Naive thymus-derived CD4-positive, alpha-beta T cell (primary cell): ENCODE measurements at regions not wholly inside any gene's neighbourhood (a gene's known extent, or its start where the extent isn't known, plus 50 kb on each side); places are given as distances from the start of the nearest gene placed in this dataset.

Experiments
- ATAC-seq: fragments of 150-1000 bp; cut with Tn5 transposase; 2 replicates; pipeline ENCODE4 v1.10.0; 2021; ENCODE audit warnings: mild to moderate bottlenecking, moderate library complexity
- CTCF ChIA-PET: fragments of 350-600 bp; sonication (Branson Sonifier 250); formaldehyde crosslinking; loops from one replicate; lab custom pipeline; 2021; ENCODE audit warnings: antibody characterized with exemption; lab: Charles Lee
- POLR2A ChIA-PET: fragments of 350-600 bp; sonication (Branson Sonifier 250); formaldehyde crosslinking; loops from one replicate; lab custom pipeline; 2021; ENCODE audit warnings: antibody characterized with exemption, inconsistent platforms; lab: Charles Lee
- DNase-seq, 9 donors: peaks; one replicate each; pipeline versions ENCODE4 v3.0.0 to v3.0.0-alpha.2; 2020 to 2022; ENCODE audit warnings: mixed read lengths in 1 of 9
- H3K27ac ChIP-seq: one replicate; pipeline ENCODE4 v1.7.0; 2013; ENCODE audit warnings: mild to moderate bottlenecking, low read depth, low read length, moderate library complexity
- H3K27me3 ChIP-seq, 2 donors: one replicate each; pipeline ENCODE4 v1.7.0; 2013; ENCODE audit warnings: low read length in 2 of 2, mild to moderate bottlenecking in 2 of 2, moderate library complexity in 2 of 2; ENCODE audit not compliant: control insufficient read depth in 2 of 2, insufficient read depth in 2 of 2
- H3K36me3 ChIP-seq, 3 experiments: 1 replicate in 2 of 3; 2 replicates in 1 of 3; pipeline ENCODE4 v1.7.0; 2013; ENCODE audit warnings: low read length in 3 of 3, mild to moderate bottlenecking in 3 of 3, moderate library complexity in 1 of 3; ENCODE audit not compliant: insufficient read depth in 3 of 3, control insufficient read depth in 2 of 3
- H3K4me1 ChIP-seq, 2 donors: one replicate each; pipeline ENCODE4 v1.7.0; 2013; ENCODE audit warnings: low read length in 2 of 2, mild to moderate bottlenecking in 2 of 2, moderate library complexity in 1 of 2; ENCODE audit not compliant: control insufficient read depth in 2 of 2, insufficient read depth in 2 of 2
- H3K4me3 ChIP-seq: 2 replicates; pipeline ENCODE4 v1.7.0; 2013; ENCODE audit warnings: mild to moderate bottlenecking, low read length
- H3K9me3 ChIP-seq, 3 experiments: 1 replicate in 2 of 3; 2 replicates in 1 of 3; pipeline ENCODE4 v1.7.0; 2013; ENCODE audit warnings: low read length in 3 of 3; ENCODE audit not compliant: control insufficient read depth in 2 of 3
- H3K27ac Mint-ChIP-seq, 9 donors: one replicate each; pipeline ENCODE4 v1.8.0; 2020 to 2022; ENCODE audit warnings: mixed read lengths in 9 of 9, mild to moderate bottlenecking in 8 of 9, moderate library complexity in 5 of 9, inconsistent platforms in 2 of 9
- H3K27me3 Mint-ChIP-seq, 5 donors: one replicate each; pipeline ENCODE4 v1.8.0; 2021 to 2022; ENCODE audit warnings: mixed read lengths in 5 of 5, mild to moderate bottlenecking in 1 of 5
- H3K36me3 Mint-ChIP-seq, 5 donors: one replicate each; pipeline ENCODE4 v1.8.0; 2020 to 2022; ENCODE audit warnings: mixed read lengths in 5 of 5, mild to moderate bottlenecking in 3 of 5, inconsistent platforms in 1 of 5
- H3K4me1 Mint-ChIP-seq, 7 donors: one replicate each; pipeline ENCODE4 v1.8.0; 2020 to 2022; ENCODE audit warnings: mixed read lengths in 7 of 7, mild to moderate bottlenecking in 3 of 7, inconsistent platforms in 1 of 7
- H3K4me3 Mint-ChIP-seq, 10 donors: one replicate each; pipeline ENCODE4 v1.8.0; 2020 to 2022; ENCODE audit warnings: mild to moderate bottlenecking in 10 of 10, mixed read lengths in 10 of 10, moderate library complexity in 6 of 10, inconsistent platforms in 2 of 10
- H3K9me3 Mint-ChIP-seq, 11 donors: one replicate each; pipeline ENCODE4 v1.8.0; 2020 to 2022; ENCODE audit warnings: mixed read lengths in 11 of 11, mild to moderate bottlenecking in 4 of 11, inconsistent platforms in 1 of 11, moderate library complexity in 1 of 11
- intact Hi-C, 2 donors: fragments of 100-400 bp; cut with micrococcal nuclease; formaldehyde crosslinking; loops; one replicate each; pipeline ENCODE4 v1.15.1; 2023

DNA sequence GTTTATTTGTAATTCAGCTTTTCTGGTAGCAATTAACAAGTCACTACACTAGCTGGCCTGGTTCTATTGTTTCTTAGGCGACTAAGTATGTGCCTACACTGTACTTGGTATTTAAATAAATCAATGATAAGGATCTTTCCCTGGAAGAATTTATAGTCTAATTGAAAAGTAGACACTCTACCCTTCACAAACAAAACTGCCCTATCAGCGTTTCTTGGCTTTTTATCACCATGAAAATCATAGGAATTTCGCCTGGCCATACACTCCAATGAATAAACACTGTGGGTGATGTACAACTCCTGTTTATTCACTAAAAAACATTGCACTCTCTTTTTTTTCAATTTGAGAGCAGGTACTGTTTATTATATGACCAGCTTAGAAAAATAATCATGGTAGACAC, 702.9 kb upstream of the ADGRL2 start:
- Mint-ChIP-seq H3K4me3 (no peak overlapping the region), H3K27ac (no peak overlapping the region), H3K36me3 (no peaks in the 10 kb centered on the region), H3K27me3 (no peaks in the 10 kb centered on the region), H3K4me1 (no peaks in the 10 kb centered on the region), H3K9me3 (peaks cover 0 to 41% (median 4%) of the 10 kb centered on the region in 11 donors)
- POLR2A ChIA-PET = no interaction called here
- Histone ChIP-seq H3K27ac (no peak overlapping the region), H3K4me3 (no peak overlapping the region), H3K27me3 (no peaks in the 10 kb centered on the region), H3K36me3 (no peaks in the 10 kb centered on the region), H3K4me1 (no peaks in the 10 kb centered on the region), H3K9me3 (no peaks in the 10 kb centered on the region)
- DNase-seq (no peak), ATAC-seq (no peak)
- intact Hi-C loops = no loop called here
- CTCF ChIA-PET = no interaction called here

DNA sequence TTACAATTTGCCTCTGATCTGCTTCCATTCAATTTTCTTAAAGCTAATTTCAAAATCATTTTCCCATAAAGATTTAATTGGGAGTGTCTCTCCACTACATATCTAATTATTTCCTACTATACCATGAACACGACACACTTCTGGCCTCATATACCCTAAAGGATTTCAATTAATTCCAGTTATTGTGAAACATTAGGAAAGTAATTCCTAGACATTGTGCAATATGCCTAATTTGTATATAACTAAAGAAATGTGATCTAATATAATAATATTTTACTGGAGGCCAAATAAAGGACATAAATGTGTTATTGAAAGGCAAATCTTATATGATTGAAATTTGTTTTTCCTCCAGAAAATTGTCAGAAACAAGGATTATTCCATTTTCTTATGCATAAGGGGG, 727.2 kb upstream of the ADGRL2 start:
- DNase-seq = no peak
- no peaks in the 10 kb centered on the region for H3K27me3 Mint-ChIP-seq
- Histone ChIP-seq H3K27ac (no peak overlapping the region), H3K9me3 (no peaks in the 10 kb centered on the region), H3K4me1 (no peaks in the 10 kb centered on the region), H3K4me3 (no peak overlapping the region), H3K36me3 (no peaks in the 10 kb centered on the region), H3K27me3 (no peaks in the 10 kb centered on the region)
- no peaks in the 10 kb centered on the region for H3K36me3 Mint-ChIP-seq
- no peak overlapping the region for H3K27ac Mint-ChIP-seq
- no peak for ATAC-seq
- ChIA-PET CTCF (no interaction called here), POLR2A (no interaction called here)
- H3K4me3 Mint-ChIP-seq = no peak overlapping the region
- H3K4me1 Mint-ChIP-seq = no peaks in the 10 kb centered on the region
- peaks cover 0 to 8% (median 0%) of the 10 kb centered on the region in 11 donors for H3K9me3 Mint-ChIP-seq
- intact Hi-C loops = no loop called here

DNA sequence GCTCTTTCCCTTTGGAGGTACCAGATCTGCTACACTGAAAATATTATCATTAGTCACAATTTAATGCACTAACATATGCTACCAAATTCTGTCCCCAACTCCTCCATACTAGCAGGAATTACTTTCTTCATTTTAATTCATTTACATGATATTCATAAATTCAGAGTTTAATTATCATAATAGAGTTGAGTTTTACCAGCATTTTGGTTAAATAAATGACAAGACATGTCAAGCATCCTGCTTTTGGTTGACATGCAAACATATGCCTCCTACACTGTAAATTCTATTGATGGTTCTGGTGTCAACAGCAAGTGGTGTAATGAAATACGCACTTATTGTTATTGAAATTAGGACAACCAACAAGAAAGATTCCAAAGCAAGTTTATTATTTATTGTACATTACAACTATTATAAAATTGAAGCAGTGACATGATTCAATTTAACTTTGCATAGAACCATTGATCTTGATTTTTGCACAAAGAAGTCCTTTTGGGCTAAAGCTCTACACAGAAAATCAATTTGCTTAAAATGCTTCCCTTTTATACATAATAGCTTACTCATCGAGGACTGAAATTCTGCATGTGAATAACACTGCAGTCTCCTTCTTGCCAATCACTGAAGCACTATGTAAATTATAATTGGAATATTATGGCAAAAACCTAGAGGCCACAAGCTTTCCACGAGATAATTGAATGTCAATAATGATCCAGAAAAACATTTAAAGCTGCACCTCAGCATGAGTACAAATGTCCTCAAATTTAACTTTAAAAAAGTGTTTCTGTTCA, 728.6 kb upstream of the ADGRL2 start:
- no peaks in the 10 kb centered on the region for H3K36me3 Mint-ChIP-seq
- DNase-seq (no peak), ATAC-seq (no peak)
- H3K36me3 ChIP-seq = no peaks in the 10 kb centered on the region
- H3K9me3 ChIP-seq = no peaks in the 10 kb centered on the region
- no peaks in the 10 kb centered on the region for H3K4me1 ChIP-seq
- ChIA-PET CTCF (no interaction called here), POLR2A (no interaction called here)
- intact Hi-C loops = no loop called here
- no peaks in the 10 kb centered on the region for H3K27me3 Mint-ChIP-seq
- no peak overlapping the region for H3K4me3 Mint-ChIP-seq
- peaks cover 0 to 10% (median 0%) of the 10 kb centered on the region in 11 donors for H3K9me3 Mint-ChIP-seq
- no peak overlapping the region for H3K4me3 ChIP-seq
- H3K27ac ChIP-seq = no peak overlapping the region
- H3K27me3 ChIP-seq = no peaks in the 10 kb centered on the region
- no peak overlapping the region for H3K27ac Mint-ChIP-seq
- H3K4me1 Mint-ChIP-seq = no peaks in the 10 kb centered on the region

DNA sequence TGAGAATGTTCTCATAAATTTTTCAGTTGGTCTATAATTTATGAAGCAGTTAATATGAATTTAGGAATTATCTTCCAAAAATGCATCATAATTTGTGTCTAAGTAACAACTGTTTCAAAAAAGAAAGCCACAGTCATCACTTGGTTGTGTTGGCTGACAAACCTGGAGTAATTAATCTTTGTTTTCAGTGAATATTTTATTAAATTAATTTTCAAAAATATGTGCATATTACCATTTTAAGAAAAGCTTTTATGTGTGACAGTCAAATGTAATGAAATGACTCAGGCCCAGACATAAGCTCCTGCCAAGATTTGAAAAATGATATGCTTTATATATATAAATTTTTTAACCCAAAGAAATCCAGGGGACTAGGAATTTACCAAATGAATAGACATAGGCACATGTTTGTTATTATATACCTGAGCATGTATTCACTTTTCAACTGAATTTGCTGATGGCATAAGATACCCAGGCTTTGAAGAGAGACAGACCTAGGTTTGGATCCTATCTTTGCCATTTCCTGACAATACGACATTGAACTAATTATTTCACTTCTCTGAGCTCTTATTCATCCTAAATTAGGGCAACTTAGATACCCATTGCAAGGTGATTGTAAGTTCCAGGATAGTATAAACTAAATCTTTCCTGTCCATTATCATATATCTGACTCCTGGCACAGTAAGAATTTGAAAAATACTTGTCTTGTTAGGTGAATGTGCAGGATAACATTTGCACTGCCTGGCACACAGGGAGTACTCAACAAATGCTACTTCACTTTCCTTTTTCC, 729.5 kb upstream of the ADGRL2 start:
- H3K4me3 ChIP-seq = no peak overlapping the region
- CTCF ChIA-PET = no interaction called here
- Mint-ChIP-seq H3K9me3 (peaks cover 0 to 11% (median 0%) of the 10 kb centered on the region in 11 donors), H3K36me3 (no peaks in the 10 kb centered on the region), H3K4me3 (no peak overlapping the region), H3K27ac (no peak overlapping the region), H3K27me3 (no peaks in the 10 kb centered on the region), H3K4me1 (no peaks in the 10 kb centered on the region)
- no peaks in the 10 kb centered on the region for H3K4me1 ChIP-seq
- H3K9me3 ChIP-seq = no peaks in the 10 kb centered on the region
- no peaks in the 10 kb centered on the region for H3K27me3 ChIP-seq
- POLR2A ChIA-PET = no interaction called here
- H3K36me3 ChIP-seq = no peaks in the 10 kb centered on the region
- DNase-seq (no peak), ATAC-seq (no peak)
- no peak overlapping the region for H3K27ac ChIP-seq
- intact Hi-C loops = no loop called here

DNA sequence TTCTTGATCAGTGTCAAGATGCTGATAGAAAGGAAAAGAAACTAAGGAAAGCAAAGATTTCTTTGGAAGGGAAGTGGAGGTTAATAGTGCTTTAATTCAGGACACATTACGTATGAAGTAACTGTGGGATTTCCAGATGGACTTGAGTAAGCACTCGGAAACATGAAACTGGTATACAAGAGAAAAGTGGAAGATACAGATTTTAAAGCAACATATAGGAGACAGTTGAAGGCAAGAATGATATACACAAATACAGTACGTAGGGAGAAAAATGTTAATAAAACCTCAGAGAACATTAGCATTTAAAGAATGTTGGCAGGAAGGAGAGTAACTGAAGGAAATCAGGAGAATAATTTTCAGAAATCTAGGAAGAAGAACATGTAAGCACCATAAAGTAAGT, 730.9 kb upstream of the ADGRL2 start:
- ChIA-PET CTCF (no interaction called here), POLR2A (no interaction called here)
- H3K36me3 ChIP-seq = no peaks in the 10 kb centered on the region
- H3K27me3 Mint-ChIP-seq = no peaks in the 10 kb centered on the region
- no peaks in the 10 kb centered on the region for H3K9me3 ChIP-seq
- ATAC-seq (no peak), DNase-seq (no peak)
- H3K4me3 Mint-ChIP-seq = no peak overlapping the region
- intact Hi-C loops = no loop called here
- H3K4me3 ChIP-seq = no peak overlapping the region
- no peak overlapping the region for H3K27ac ChIP-seq
- H3K27me3 ChIP-seq = no peaks in the 10 kb centered on the region
- no peaks in the 10 kb centered on the region for H3K4me1 Mint-ChIP-seq
- peaks cover 0 to 11% (median 0%) of the 10 kb centered on the region in 11 donors for H3K9me3 Mint-ChIP-seq
- no peaks in the 10 kb centered on the region for H3K4me1 ChIP-seq
- no peak overlapping the region for H3K27ac Mint-ChIP-seq
- no peaks in the 10 kb centered on the region for H3K36me3 Mint-ChIP-seq

DNA sequence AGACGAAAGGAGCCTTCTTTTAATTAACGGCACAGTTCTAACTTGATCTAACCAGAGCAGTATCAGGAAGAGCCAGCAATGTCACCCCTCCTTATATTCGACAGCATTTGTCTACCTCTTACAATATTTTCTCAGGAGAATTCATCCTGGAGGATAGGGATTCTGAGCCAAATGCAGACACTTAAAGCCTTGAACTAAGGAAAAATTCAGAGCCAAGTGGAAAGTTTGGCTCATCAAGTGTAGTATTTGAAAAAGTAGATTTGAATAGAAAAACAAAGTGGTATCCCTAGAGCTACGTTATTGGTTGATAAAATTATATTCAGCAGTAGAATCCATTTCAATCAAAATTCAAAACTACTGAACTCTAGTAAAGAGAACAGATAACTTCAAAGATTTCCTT, 732.0 kb upstream of the ADGRL2 start:
- Mint-ChIP-seq H3K9me3 (peaks cover 0 to 11% (median 1%) of the 10 kb centered on the region in 11 donors), H3K4me3 (no peak overlapping the region), H3K36me3 (no peaks in the 10 kb centered on the region), H3K4me1 (no peaks in the 10 kb centered on the region), H3K27ac (no peak overlapping the region), H3K27me3 (no peaks in the 10 kb centered on the region)
- H3K36me3 ChIP-seq = no peaks in the 10 kb centered on the region
- H3K4me3 ChIP-seq = no peak overlapping the region
- H3K27me3 ChIP-seq = no peaks in the 10 kb centered on the region
- no peaks in the 10 kb centered on the region for H3K9me3 ChIP-seq
- intact Hi-C loops = no loop called here
- ChIA-PET POLR2A (no interaction called here), CTCF (no interaction called here)
- no peaks in the 10 kb centered on the region for H3K4me1 ChIP-seq
- H3K27ac ChIP-seq = no peak overlapping the region
- DNase-seq = no peak
- no peak for ATAC-seq

DNA sequence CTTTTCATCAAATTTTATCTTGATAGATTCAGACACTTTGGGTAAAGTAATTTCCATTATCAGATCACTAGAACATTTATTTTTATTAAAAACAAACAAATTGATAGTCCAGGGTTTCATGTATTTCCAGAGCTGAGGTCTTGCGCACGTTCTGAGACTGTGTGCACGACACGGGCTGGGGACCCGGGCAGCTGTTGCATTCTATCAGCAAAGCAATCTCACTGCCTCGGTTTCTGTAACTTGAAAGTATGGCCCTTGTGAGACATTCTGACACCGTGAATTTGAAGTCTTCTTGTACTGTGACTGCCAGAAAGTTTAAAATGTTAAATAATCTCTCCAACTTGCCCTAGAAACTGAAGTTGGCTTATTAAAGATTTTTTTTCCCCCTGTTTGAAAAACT, 746.9 kb upstream of the ADGRL2 start:
- Mint-ChIP-seq H3K27ac (no peak overlapping the region), H3K36me3 (no peaks in the 10 kb centered on the region), H3K4me1 (no peaks in the 10 kb centered on the region), H3K27me3 (no peaks in the 10 kb centered on the region), H3K4me3 (no peak overlapping the region), H3K9me3 (peaks cover 0 to 9% (median 0%) of the 10 kb centered on the region in 11 donors)
- DNase-seq = no peak
- no peak overlapping the region for H3K4me3 ChIP-seq
- H3K36me3 ChIP-seq = no peaks in the 10 kb centered on the region
- ChIA-PET CTCF (no interaction called here), POLR2A (no interaction called here)
- no peaks in the 10 kb centered on the region for H3K27me3 ChIP-seq
- no peak overlapping the region for H3K27ac ChIP-seq
- ATAC-seq = no peak
- H3K4me1 ChIP-seq = no peaks in the 10 kb centered on the region
- no peaks in the 10 kb centered on the region for H3K9me3 ChIP-seq
- intact Hi-C loops = no loop called here
